ENCODE measurements at regions not wholly inside any gene's neighbourhood (a gene's known extent, or its start where the extent isn't known, plus 50 kb on each side); places are given as distances from the start of the nearest gene placed in this dataset.

DNA sequence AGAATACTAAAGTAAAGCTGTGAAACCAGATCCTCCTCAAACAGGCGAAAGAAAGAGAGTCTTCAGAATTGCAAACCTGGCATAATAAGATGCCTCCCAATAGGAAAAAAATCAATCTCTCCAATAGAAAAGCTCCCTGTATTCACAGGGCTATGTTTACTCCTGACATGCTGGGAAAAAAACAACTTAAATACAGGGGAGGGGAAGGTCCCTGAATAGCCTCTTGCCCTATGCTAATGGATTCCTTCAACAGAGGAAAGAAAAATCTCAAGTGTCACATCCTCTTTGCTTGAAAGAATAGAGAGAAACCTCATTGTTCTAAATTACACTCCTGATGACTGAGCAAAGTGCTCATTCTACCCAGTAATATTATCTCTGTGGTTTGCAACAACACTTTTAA is 1271.1 kb upstream of the PRR20A start:
- TF ChIP-seq, protein P1, sequence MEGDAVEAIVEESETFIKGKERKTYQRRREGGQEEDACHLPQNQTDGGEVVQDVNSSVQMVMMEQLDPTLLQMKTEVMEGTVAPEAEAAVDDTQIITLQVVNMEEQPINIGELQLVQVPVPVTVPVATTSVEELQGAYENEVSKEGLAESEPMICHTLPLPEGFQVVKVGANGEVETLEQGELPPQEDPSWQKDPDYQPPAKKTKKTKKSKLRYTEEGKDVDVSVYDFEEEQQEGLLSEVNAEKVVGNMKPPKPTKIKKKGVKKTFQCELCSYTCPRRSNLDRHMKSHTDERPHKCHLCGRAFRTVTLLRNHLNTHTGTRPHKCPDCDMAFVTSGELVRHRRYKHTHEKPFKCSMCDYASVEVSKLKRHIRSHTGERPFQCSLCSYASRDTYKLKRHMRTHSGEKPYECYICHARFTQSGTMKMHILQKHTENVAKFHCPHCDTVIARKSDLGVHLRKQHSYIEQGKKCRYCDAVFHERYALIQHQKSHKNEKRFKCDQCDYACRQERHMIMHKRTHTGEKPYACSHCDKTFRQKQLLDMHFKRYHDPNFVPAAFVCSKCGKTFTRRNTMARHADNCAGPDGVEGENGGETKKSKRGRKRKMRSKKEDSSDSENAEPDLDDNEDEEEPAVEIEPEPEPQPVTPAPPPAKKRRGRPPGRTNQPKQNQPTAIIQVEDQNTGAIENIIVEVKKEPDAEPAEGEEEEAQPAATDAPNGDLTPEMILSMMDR (conservative IDR thresholded peaks at IDR 0.05; ENCODE audit: low read depth, low read length) = no peak
- TF ChIP-seq EZH2 (IDR thresholded peaks at IDR 0.05; ENCODE audit: low read length, unreplicated experiment) = no peak

All from PC-3 (cell line).